IMR-90 (cell line): ENCODE measurements at regions not wholly inside any gene's neighbourhood (a gene's known extent, or its start where the extent isn't known, plus 50 kb on each side); places are given as distances from the start of the nearest gene placed in this dataset.

Experiments
- ATAC-seq: fragments of 200-7000 bp; cut with Tn5 transposase; 2 replicates; pipeline ENCODE4 v1.9.1; 2020; ENCODE audit warnings: low read depth, mild to moderate bottlenecking, moderate library complexity
- BruUV-seq: library from RNA; stranded (reverse); fragments of 400-500 nt; replicated peaks from 2 replicates; lab custom pipeline; 2021; lab: Mats Ljungman, UMichigan
- CTCF ChIA-PET: fragments of 300-600 bp; formaldehyde crosslinking; extraction: SDS; loops from one replicate; lab custom pipeline; 2021; ENCODE audit warnings: antibody characterized with exemption; lab: Yijun Ruan, JAX
- POLR2A ChIA-PET: fragments of 300-600 bp; sonication (Branson Sonifier 250); formaldehyde crosslinking; loops from one replicate; lab custom pipeline; 2022; ENCODE audit warnings: antibody characterized with exemption; ENCODE audit not compliant: unreplicated experiment; lab: Charles Lee
- DNase-seq: peaks from one replicate; pipeline ENCODE4 v3.0.0; 2013
- H2AFZ ChIP-seq: replicated peaks from 2 replicates; pipeline ENCODE3; 2013; ENCODE audit warnings: low read length, mild to moderate bottlenecking; ENCODE audit not compliant: poor library complexity
- H2AK5ac ChIP-seq: 2 replicates; pipeline ENCODE4 v1.6.1; 2013; ENCODE audit warnings: low read depth, low read length, inconsistent platforms
- H2AK9ac ChIP-seq: replicated peaks from 2 replicates; pipeline ENCODE3; 2013; ENCODE audit warnings: mild to moderate bottlenecking, low read depth, low read length, moderate library complexity; ENCODE audit not compliant: poor library complexity
- H2BK120ac ChIP-seq: 2 replicates; pipeline ENCODE4 v1.6.1; 2013; ENCODE audit warnings: low read depth, low read length, inconsistent platforms
- H2BK15ac ChIP-seq: 3 replicates; pipeline ENCODE4 v1.6.1; 2013; ENCODE audit warnings: low read depth, low read length, inconsistent platforms
- H2BK20ac ChIP-seq: 2 replicates; pipeline ENCODE4 v1.6.1; 2013; ENCODE audit warnings: low read depth, mild to moderate bottlenecking, inconsistent platforms, low read length, moderate library complexity
- H2BK5ac ChIP-seq: 2 replicates; pipeline ENCODE4 v1.6.1; 2013; ENCODE audit warnings: mild to moderate bottlenecking, low read depth, low read length, inconsistent platforms; ENCODE audit not compliant: poor library complexity, severe bottlenecking
- H3K14ac ChIP-seq: replicated peaks from 2 replicates; pipeline ENCODE4 v1.6.1; 2013; ENCODE audit warnings: low read depth, low read length, inconsistent platforms
- H3K18ac ChIP-seq: 2 replicates; pipeline ENCODE4 v1.6.1; 2013; ENCODE audit warnings: low read depth, low read length, control low read depth
- H3K23ac ChIP-seq: 2 replicates; pipeline ENCODE4 v1.6.1; 2013; ENCODE audit warnings: low read depth, low read length, inconsistent platforms
- H3K27ac ChIP-seq: 2 replicates; pipeline ENCODE4 v1.5.1; 2013; ENCODE audit warnings: mild to moderate bottlenecking, control low read depth, low read length; ENCODE audit not compliant: insufficient read depth
- H3K27me3 ChIP-seq: 2 replicates; pipeline ENCODE4 v1.6.1; 2013; ENCODE audit warnings: low read length; ENCODE audit not compliant: control insufficient read depth, insufficient read depth
- H3K36me3 ChIP-seq: 2 replicates; pipeline ENCODE4 v1.6.1; 2013; ENCODE audit warnings: low read length, mixed read lengths; ENCODE audit not compliant: control insufficient read depth, insufficient read depth
- H3K4ac ChIP-seq: 2 replicates; pipeline ENCODE4 v1.6.1; 2013; ENCODE audit warnings: low read depth, low read length, inconsistent platforms
- H3K4me1 ChIP-seq: 2 replicates; pipeline ENCODE4 v1.6.1; 2013; ENCODE audit warnings: low read length, mixed read lengths; ENCODE audit not compliant: control insufficient read depth, insufficient read depth
- H3K4me2 ChIP-seq: 2 replicates; pipeline ENCODE4 v1.6.1; 2013; ENCODE audit warnings: low read depth, mild to moderate bottlenecking, control low read depth, low read length, moderate library complexity
- H3K4me3 ChIP-seq: 2 replicates; pipeline ENCODE4 v1.5.1; 2013; ENCODE audit warnings: low read depth, mild to moderate bottlenecking, control low read depth, low read length, moderate library complexity; ENCODE audit not compliant: insufficient read depth
- H3K56ac ChIP-seq: 2 replicates; pipeline ENCODE4 v1.6.1; 2013; ENCODE audit warnings: low read length, inconsistent platforms; ENCODE audit not compliant: insufficient read depth; ENCODE audit errors: extremely low read depth
- H3K79me1 ChIP-seq, 2 experiments: 2 replicates each; pipeline ENCODE4 v1.6.1; 2013; ENCODE audit warnings: low read length in 2 of 2, inconsistent platforms in 1 of 2, low read depth in 1 of 2
- H3K9ac ChIP-seq: 2 replicates; pipeline ENCODE4 v1.6.1; 2013; ENCODE audit warnings: low read depth, low read length, control low read depth
- H3K9me1 ChIP-seq: 2 replicates; pipeline ENCODE4 v1.6.1; 2013; ENCODE audit warnings: low read length, inconsistent platforms; ENCODE audit not compliant: insufficient read depth
- H3K9me3 ChIP-seq: 2 replicates; pipeline ENCODE4 v1.6.1; 2013; ENCODE audit warnings: low read length; ENCODE audit not compliant: control insufficient read depth, insufficient read depth
- H4K20me1 ChIP-seq: 2 replicates; pipeline ENCODE4 v1.6.1; 2013; ENCODE audit warnings: low read length, inconsistent platforms; ENCODE audit not compliant: insufficient read depth
- H4K5ac ChIP-seq: 2 replicates; pipeline ENCODE4 v1.6.1; 2013; ENCODE audit warnings: mild to moderate bottlenecking, low read depth, low read length, control low read depth
- H4K8ac ChIP-seq, 2 experiments: 2 replicates each; pipeline ENCODE4 v1.6.1; 2013; ENCODE audit warnings: low read depth in 2 of 2, low read length in 2 of 2, control low read depth in 1 of 2, inconsistent platforms in 1 of 2
- H4K91ac ChIP-seq: 2 replicates; pipeline ENCODE4 v1.6.1; 2013; ENCODE audit warnings: low read depth, low read length, inconsistent platforms; ENCODE audit not compliant: insufficient read depth
- BHLHE40 ChIP-seq: fragments of 150-350 bp; IDR thresholded peaks from 2 replicates; pipeline ENCODE4 v1.6.1; 2016; ENCODE audit warnings: mild to moderate bottlenecking, low read depth, low read length
- CEBPB ChIP-seq: IDR thresholded peaks from 2 replicates; pipeline ENCODE4 v1.6.1; 2012; ENCODE audit warnings: low read depth, low read length, improper control_type of control experiment
- CHD1 ChIP-seq: IDR thresholded peaks from 2 replicates; pipeline ENCODE4 v1.6.1; 2012; ENCODE audit warnings: low read depth, low read length, improper control_type of control experiment
- MAFK ChIP-seq: IDR thresholded peaks from 2 replicates; pipeline ENCODE4 v1.6.1; 2012; ENCODE audit warnings: low read depth, low read length, improper control_type of control experiment
- NFE2L2 ChIP-seq: fragments of 150-350 bp; IDR thresholded peaks from 2 replicates; pipeline ENCODE4 v1.6.1; 2016; ENCODE audit warnings: low read depth, mild to moderate bottlenecking, low read length
- POLR2A ChIP-seq: IDR thresholded peaks from 2 replicates; pipeline ENCODE4 v1.6.1; 2012; ENCODE audit warnings: mild to moderate bottlenecking, low read depth, low read length
- RAD21 ChIP-seq: IDR thresholded peaks from 2 replicates; pipeline ENCODE4 v1.6.1; 2012; ENCODE audit warnings: low read length, improper control_type of control experiment
- RCOR1 ChIP-seq: IDR thresholded peaks from 2 replicates; pipeline ENCODE4 v1.6.1; 2012; ENCODE audit warnings: mild to moderate bottlenecking, low read length, improper control_type of control experiment; ENCODE audit not compliant: insufficient replicate concordance
- RFX5 ChIP-seq: IDR thresholded peaks from 2 replicates; pipeline ENCODE4 v1.8.0; 2012; ENCODE audit warnings: low read depth, mild to moderate bottlenecking, low read length, moderate library complexity
- SMC3 ChIP-seq: fragments of 150-350 bp; IDR thresholded peaks from 2 replicates; pipeline ENCODE4 v1.6.1; 2016; ENCODE audit warnings: low read depth, mild to moderate bottlenecking, antibody characterized with exemption, low read length, moderate library complexity
- WGBS, 2 experiments: methylation state at CpG; one replicate each; pipeline versions ENCODE4 v1.1.5 to v1.1.7; 2013; ENCODE audit warnings: missing lambda C conversion rate in 2 of 2; ENCODE audit not compliant: insufficient read length in 1 of 2; ENCODE audit errors: extremely low coverage in 2 of 2; 5-methylcytosine and 5-hydroxymethylcytosine counted together
- dilution Hi-C: fragments of 300-500 bp; cut with HindIII; formaldehyde crosslinking; loops from one replicate; pipeline ENCODE4 v1.14.3; 2018; ENCODE audit warnings: low sequenced_read_pairs; ENCODE audit not compliant: unreplicated experiment
- in situ Hi-C: fragments of 300-500 bp; cut with MboI; formaldehyde crosslinking; loops from 3 replicates; pipeline ENCODE4 v1.14.3; 2019; ENCODE audit warnings: low sequenced_read_pairs, inconsistent platforms, mixed read lengths
- intact Hi-C: fragments of 100-400 bp; cut with micrococcal nuclease; formaldehyde crosslinking; loops from 2 replicates; pipeline ENCODE4 v1.10.0; 2022
- TF ChIP-seq, protein P1 (sequence below): conservative IDR thresholded peaks from 2 replicates; pipeline ENCODE4 v1.5.1; 2012; ENCODE audit warnings: mild to moderate bottlenecking, low read depth, low read length, improper control_type of control experiment
- TF ChIP-seq, protein P2 (sequence below): fragments of 150-350 bp; IDR thresholded peaks from 2 replicates; pipeline ENCODE4 v1.6.1; 2016; ENCODE audit warnings: low read depth, mild to moderate bottlenecking, low read length, moderate library complexity, borderline replicate concordance
- TF ChIP-seq, protein P3 (sequence below): fragments of 150-350 bp; IDR thresholded peaks from 2 replicates; pipeline ENCODE4 v1.6.1; 2017; ENCODE audit warnings: mild to moderate bottlenecking, antibody characterized with exemption, low read length, low read depth

DNA sequence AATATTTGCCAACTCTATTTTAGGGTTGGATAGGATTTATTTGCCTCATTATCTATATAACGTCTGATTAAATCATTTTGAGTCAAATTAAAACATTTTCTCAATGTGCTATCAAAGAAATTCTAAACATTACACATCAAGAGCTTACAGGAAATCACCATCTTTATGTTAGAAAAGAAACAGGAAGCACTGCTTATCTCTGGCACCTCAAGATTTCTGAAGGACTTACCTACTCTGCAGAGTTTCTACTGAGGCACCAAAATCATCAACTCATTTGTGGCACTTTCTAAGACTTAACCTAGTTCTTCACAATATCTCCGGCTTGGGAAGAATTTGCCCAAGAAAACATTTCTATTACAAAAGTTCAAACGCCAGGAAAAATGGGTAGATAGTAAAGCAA lies 181.3 kb upstream of the EOMES start:
- dilution Hi-C loops (no loop called here), in situ Hi-C loops (no loop called here), intact Hi-C loops (no loop called here)
- Histone ChIP-seq H3K79me1 (no peaks in the 10 kb centered on the region), H2AK5ac (no peak overlapping the region), H2BK5ac (no peak overlapping the region), H3K4me2 (no peak overlapping the region), H3K23ac (no peak overlapping the region), H4K8ac (no peak overlapping the region), H3K9ac (no peak overlapping the region), H2BK15ac (no peak overlapping the region), H4K5ac (no peak overlapping the region), H3K18ac (no peak overlapping the region), H2BK120ac (no peak overlapping the region), H4K91ac (no peak overlapping the region), H3K14ac (no peak overlapping the region), H3K9me1 (no peaks in the 10 kb centered on the region), H3K56ac (no peak overlapping the region), H3K27me3 (no peaks in the 10 kb centered on the region), H2AFZ (no peak overlapping the region), H3K36me3 (no peaks in the 10 kb centered on the region), H4K20me1 (no peaks in the 10 kb centered on the region), H3K27ac (no peak overlapping the region), H3K9me3 (no peaks in the 10 kb centered on the region), H2BK20ac (no peak overlapping the region), H2AK9ac (no peak overlapping the region), H3K4me3 (no peak overlapping the region), H3K4me1 (no peaks in the 10 kb centered on the region), H3K4ac (no peak overlapping the region)
- POLR2A ChIA-PET = no interaction called here
- DNase-seq (no peak), ATAC-seq (no peak)
- no CpG with 5 or more reads among the region's 3 CpGs for WGBS, 2 experiments
- BruUV-seq = no TSS peak
- CTCF ChIA-PET = no interaction called here
- TF ChIP-seq, protein P1, sequence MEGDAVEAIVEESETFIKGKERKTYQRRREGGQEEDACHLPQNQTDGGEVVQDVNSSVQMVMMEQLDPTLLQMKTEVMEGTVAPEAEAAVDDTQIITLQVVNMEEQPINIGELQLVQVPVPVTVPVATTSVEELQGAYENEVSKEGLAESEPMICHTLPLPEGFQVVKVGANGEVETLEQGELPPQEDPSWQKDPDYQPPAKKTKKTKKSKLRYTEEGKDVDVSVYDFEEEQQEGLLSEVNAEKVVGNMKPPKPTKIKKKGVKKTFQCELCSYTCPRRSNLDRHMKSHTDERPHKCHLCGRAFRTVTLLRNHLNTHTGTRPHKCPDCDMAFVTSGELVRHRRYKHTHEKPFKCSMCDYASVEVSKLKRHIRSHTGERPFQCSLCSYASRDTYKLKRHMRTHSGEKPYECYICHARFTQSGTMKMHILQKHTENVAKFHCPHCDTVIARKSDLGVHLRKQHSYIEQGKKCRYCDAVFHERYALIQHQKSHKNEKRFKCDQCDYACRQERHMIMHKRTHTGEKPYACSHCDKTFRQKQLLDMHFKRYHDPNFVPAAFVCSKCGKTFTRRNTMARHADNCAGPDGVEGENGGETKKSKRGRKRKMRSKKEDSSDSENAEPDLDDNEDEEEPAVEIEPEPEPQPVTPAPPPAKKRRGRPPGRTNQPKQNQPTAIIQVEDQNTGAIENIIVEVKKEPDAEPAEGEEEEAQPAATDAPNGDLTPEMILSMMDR = no peak
- TF ChIP-seq CHD1 (no peak), RCOR1 (no peak), BHLHE40 (no peak), POLR2A (no peak), RAD21 (no peak), CEBPB (no peak), SMC3 (no peak), MAFK (no peak), NFE2L2 (no peak), RFX5 (no peak)
- TF ChIP-seq, protein P2, sequence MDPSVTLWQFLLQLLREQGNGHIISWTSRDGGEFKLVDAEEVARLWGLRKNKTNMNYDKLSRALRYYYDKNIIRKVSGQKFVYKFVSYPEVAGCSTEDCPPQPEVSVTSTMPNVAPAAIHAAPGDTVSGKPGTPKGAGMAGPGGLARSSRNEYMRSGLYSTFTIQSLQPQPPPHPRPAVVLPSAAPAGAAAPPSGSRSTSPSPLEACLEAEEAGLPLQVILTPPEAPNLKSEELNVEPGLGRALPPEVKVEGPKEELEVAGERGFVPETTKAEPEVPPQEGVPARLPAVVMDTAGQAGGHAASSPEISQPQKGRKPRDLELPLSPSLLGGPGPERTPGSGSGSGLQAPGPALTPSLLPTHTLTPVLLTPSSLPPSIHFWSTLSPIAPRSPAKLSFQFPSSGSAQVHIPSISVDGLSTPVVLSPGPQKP = no peak
- TF ChIP-seq, protein P3, sequence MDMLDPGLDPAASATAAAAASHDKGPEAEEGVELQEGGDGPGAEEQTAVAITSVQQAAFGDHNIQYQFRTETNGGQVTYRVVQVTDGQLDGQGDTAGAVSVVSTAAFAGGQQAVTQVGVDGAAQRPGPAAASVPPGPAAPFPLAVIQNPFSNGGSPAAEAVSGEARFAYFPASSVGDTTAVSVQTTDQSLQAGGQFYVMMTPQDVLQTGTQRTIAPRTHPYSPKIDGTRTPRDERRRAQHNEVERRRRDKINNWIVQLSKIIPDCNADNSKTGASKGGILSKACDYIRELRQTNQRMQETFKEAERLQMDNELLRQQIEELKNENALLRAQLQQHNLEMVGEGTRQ = no peak
